Ovary (tissue), 7 donors: ENCODE measurements at regions not wholly inside any gene's neighbourhood (a gene's known extent, or its start where the extent isn't known, plus 50 kb on each side); places are given as distances from the start of the nearest gene placed in this dataset.

Experiments
- DNase-seq, 5 donors: peaks; one replicate each; pipeline ENCODE4 v3.0.0-alpha.2; 2019 to 2020
- H3K27ac ChIP-seq, 2 donors: fragments of 200-600 bp; one replicate each; pipeline versions ENCODE4 v1.5.1 to v1.8.0; 2019 to 2022
- H3K27me3 ChIP-seq: fragments of 200-600 bp; one replicate; pipeline ENCODE4 v1.8.0; 2022
- H3K36me3 ChIP-seq: fragments of 200-600 bp; sonication (generic); one replicate; pipeline ENCODE4 v1.5.1; 2019
- H3K4me1 ChIP-seq: one replicate; pipeline ENCODE4 v1.8.1; 2013; ENCODE audit warnings: mild to moderate bottlenecking, moderate library complexity; ENCODE audit not compliant: insufficient read depth
- H3K4me3 ChIP-seq: fragments of 200-600 bp; sonication (generic); one replicate; pipeline ENCODE4 v1.5.1; 2017
- H3K9me3 ChIP-seq, 2 donors: fragments of 200-600 bp in 1 of 2; sonication (generic) in 1 of 2; one replicate each; pipeline versions ENCODE4 v1.5.1 to v1.8.1; 2013 to 2019; ENCODE audit warnings: mild to moderate bottlenecking in 1 of 2, moderate library complexity in 1 of 2
- EP300 ChIP-seq: sonication (generic); formaldehyde crosslinking; IDR thresholded peaks from one replicate; pipeline ENCODE4 v1.6.1; 2017; ENCODE audit warnings: antibody characterized with exemption
- POLR2A ChIP-seq: fragments of 450-650 bp; IDR thresholded peaks from one replicate; pipeline ENCODE4 v1.6.1; 2017; ENCODE audit warnings: antibody characterized with exemption, mild to moderate bottlenecking, moderate library complexity
- WGBS, 3 donors: extraction: QIAGEN DNeasy Blood & Tissue Kit in 1 of 3; methylation state at CpG; one replicate each; pipeline versions ENCODE4 v1.1.5 to v1.1.7; 2013 to 2017; 5-methylcytosine and 5-hydroxymethylcytosine counted together
- intact Hi-C, 4 donors: fragments of 100-400 bp; cut with DNase I; formaldehyde crosslinking; loops; one replicate each; pipeline versions ENCODE4 v1.11.0 to v1.15.1; 2022 to 2023
- TF ChIP-seq, protein P1 (sequence below), 3 donors: fragments of 450-650 bp in 2 of 3; fragments of 200-600 bp in 1 of 3; IDR thresholded peaks; one replicate each; pipeline versions ENCODE4 v1.5.1 to v1.8.0; 2016 to 2022; ENCODE audit warnings: antibody characterized with exemption in 3 of 3, mild to moderate bottlenecking in 1 of 3
- donor health status: DM: no; HTN: no; CAD: no; lungs with moderate emphysema.
- donor health status: DM: no; HTN: no; CAD: no.
- donor health status: Bipolar disorder and iron deficiency.
- donor health status: DM: no; HTN: no; CAD: no.
- donor health status: DM: yes; HTN: yes; CAD: no.

DNA sequence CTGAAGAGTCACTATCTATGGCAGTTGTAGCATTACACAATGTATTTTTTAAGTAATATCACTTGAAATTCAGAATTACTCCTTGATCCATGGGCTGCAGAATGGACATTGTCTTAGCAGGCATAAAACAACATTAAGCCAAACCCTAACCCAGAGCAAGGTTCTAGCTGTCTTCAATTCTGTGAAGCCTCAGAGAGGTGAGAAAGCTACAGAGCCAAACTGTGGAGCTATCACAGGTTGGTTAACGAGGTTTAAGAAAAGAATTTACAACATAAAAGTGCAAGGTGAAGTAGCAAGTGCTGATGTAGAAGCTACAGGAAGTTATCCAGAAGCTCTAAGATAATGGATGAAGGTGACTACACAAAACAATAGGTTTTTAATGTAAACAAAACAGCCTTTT is 582.7 kb upstream of the POT1 start:
- H3K4me3 ChIP-seq: no peak overlapping the region
- no peaks in the 10 kb centered on the region for H3K4me1 ChIP-seq
- no peaks in the 10 kb centered on the region for H3K27me3 ChIP-seq
- TF ChIP-seq, protein P1, sequence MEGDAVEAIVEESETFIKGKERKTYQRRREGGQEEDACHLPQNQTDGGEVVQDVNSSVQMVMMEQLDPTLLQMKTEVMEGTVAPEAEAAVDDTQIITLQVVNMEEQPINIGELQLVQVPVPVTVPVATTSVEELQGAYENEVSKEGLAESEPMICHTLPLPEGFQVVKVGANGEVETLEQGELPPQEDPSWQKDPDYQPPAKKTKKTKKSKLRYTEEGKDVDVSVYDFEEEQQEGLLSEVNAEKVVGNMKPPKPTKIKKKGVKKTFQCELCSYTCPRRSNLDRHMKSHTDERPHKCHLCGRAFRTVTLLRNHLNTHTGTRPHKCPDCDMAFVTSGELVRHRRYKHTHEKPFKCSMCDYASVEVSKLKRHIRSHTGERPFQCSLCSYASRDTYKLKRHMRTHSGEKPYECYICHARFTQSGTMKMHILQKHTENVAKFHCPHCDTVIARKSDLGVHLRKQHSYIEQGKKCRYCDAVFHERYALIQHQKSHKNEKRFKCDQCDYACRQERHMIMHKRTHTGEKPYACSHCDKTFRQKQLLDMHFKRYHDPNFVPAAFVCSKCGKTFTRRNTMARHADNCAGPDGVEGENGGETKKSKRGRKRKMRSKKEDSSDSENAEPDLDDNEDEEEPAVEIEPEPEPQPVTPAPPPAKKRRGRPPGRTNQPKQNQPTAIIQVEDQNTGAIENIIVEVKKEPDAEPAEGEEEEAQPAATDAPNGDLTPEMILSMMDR (IDR thresholded peaks at IDR 0.05): no peak
- no peak for TF ChIP-seq POLR2A
- no peak for TF ChIP-seq EP300
- WGBS, 3 donors: 60 to 66% (median 63%) methylated on average over 1 of the region's 1 CpG
- no peaks in the 10 kb centered on the region for H3K9me3 ChIP-seq
- DNase-seq: no peak
- no peak overlapping the region for H3K27ac ChIP-seq
- no peaks in the 10 kb centered on the region for H3K36me3 ChIP-seq
- intact Hi-C loops: no loop called here

DNA sequence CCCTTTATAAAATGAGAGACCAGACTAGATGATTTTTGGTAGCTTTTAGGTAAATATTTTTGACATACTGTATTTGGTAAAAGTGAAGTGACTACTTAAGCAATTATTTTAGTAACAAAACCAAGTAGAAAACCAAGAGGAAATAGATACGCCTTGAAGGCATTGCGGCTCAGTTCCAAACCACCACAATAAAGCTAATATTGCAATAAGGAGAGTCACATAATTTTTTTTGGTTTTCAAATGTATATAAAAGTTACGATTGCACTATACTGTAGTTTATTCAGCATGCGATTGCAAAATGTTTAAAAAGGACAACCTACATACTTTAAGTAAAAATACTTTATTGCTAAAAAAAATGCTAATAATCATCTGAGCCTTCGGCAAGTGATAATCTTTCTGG is 581.7 kb upstream of the POT1 start:
- H3K9me3 ChIP-seq: no peaks in the 10 kb centered on the region
- no peak for TF ChIP-seq EP300
- TF ChIP-seq, protein P1 (IDR thresholded peaks at IDR 0.05): no peak
- TF ChIP-seq POLR2A: no peak
- no peak overlapping the region for H3K27ac ChIP-seq
- H3K27me3 ChIP-seq: no peaks in the 10 kb centered on the region
- H3K4me1 ChIP-seq: no peaks in the 10 kb centered on the region
- H3K4me3 ChIP-seq: no peak overlapping the region
- WGBS, 3 donors: 88 to 93% (median 93%) methylated on average over 5 of the region's 5 CpGs
- H3K36me3 ChIP-seq: no peaks in the 10 kb centered on the region
- no peak for DNase-seq
- intact Hi-C loops: no loop called here

DNA sequence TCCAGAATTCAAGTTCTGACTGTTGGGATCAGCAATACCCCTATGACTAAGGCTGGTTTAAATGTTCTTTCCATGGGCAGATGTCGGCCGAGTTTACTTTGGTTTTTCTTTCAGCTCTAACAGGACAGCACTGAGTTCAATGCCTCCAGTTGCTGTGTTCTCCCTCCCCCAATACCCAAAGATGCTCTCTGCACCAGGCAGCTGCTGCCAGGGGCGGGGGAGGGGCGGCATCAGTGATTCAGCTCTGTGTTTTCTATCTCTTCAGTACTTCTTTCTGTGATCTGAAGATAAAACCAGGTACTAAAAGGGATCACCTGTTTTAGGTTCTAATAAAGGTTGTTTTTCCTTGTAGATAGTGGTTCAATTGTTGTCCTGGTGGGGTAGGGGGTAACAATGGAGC is 576.7 kb upstream of the POT1 start:
- Histone ChIP-seq H3K4me3 (no peak overlapping the region), H3K36me3 (no peaks in the 10 kb centered on the region), H3K27me3 (no peaks in the 10 kb centered on the region), H3K4me1 (no peaks in the 10 kb centered on the region), H3K9me3 (no peaks in the 10 kb centered on the region), H3K27ac (no peak overlapping the region)
- no peak for DNase-seq
- WGBS, 3 donors: 61 to 68% (median 68%) methylated on average over 4 of the region's 4 CpGs
- intact Hi-C loops: no loop called here
- TF ChIP-seq POLR2A (no peak), EP300 (no peak)
- TF ChIP-seq, protein P1 (IDR thresholded peaks at IDR 0.05): no peak

DNA sequence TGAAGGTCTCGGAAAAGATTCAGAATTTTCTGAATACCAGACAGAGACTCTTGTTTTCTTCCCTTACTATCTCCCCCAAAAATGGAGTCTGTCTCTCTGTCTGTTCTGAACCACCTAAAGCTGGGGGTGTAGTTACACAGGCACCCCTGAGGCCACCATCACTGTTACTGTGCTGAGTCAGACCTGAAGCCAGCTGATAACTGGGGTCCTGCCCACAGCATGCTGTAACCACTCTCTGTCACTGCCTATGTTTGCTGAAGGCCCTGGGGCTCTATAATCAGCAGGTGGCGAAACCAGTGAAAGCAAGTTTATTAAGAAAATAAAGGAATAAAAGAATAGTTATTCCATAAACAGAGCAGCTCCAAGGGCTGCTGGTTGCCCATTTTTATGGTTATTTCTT is 575.2 kb upstream of the POT1 start:
- H3K9me3 ChIP-seq: no peaks in the 10 kb centered on the region
- no peak for DNase-seq
- no peaks in the 10 kb centered on the region for H3K4me1 ChIP-seq
- H3K27me3 ChIP-seq: no peaks in the 10 kb centered on the region
- H3K27ac ChIP-seq: no peak overlapping the region
- no peaks in the 10 kb centered on the region for H3K36me3 ChIP-seq
- intact Hi-C loops: no loop called here
- no peak for TF ChIP-seq EP300
- TF ChIP-seq, protein P1 (IDR thresholded peaks at IDR 0.05): no peak
- no peak for TF ChIP-seq POLR2A
- 89 to 98% (median 92%) methylated on average over 2 of the region's 2 CpGs for WGBS, 3 donors
- H3K4me3 ChIP-seq: no peak overlapping the region

DNA sequence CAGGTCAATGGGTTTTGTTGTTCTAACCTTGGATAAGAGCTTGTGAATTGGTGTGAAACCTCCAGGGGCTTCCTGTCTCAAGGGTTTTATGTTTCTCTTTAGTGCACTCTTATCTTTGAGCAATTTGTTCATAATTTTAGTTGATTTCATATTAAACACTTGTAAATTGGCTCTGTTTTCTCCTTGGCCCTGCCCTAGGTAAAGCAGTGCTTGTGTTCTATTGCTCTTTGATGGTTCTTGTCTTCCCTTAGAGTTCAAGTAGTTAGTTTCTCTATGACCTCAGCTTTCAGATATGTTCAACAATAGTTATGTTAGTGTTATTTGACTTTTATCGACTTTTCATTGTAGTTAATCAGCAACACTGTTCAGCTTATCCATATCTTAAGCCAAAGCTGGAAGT is 566.4 kb upstream of the POT1 start:
- 72 to 81% (median 80%) methylated on average over 1 of the region's 1 CpG for WGBS, 3 donors
- no peaks in the 10 kb centered on the region for H3K36me3 ChIP-seq
- no peaks in the 10 kb centered on the region for H3K27me3 ChIP-seq
- no peaks in the 10 kb centered on the region for H3K9me3 ChIP-seq
- no peak for DNase-seq
- intact Hi-C loops: no loop called here
- no peak overlapping the region for H3K27ac ChIP-seq
- H3K4me1 ChIP-seq: no peaks in the 10 kb centered on the region
- no peak for TF ChIP-seq EP300
- TF ChIP-seq, protein P1 (IDR thresholded peaks at IDR 0.05): no peak
- TF ChIP-seq POLR2A: no peak
- no peak overlapping the region for H3K4me3 ChIP-seq
